Right ventricle myocardium inferior (tissue), 1 donor: ENCODE measurements at regions not wholly inside any gene's neighbourhood (a gene's known extent, or its start where the extent isn't known, plus 50 kb on each side); places are given as distances from the start of the nearest gene placed in this dataset.
"Not testable (repeated sequence)": the region's sequence is repeated elsewhere in the genome, so short reads cannot be mapped to it uniquely, and the experiment has no call there.

ENCODE experiments used
- ATAC-seq: fragments of 200-7000 bp; cut with Tn5 transposase; one replicate; pipeline ENCODE4 v1.9.1; 2020; ENCODE audit warnings: mild to moderate bottlenecking, moderate library complexity
- DNase-seq: peaks from one replicate; pipeline ENCODE4 v3.0.0; 2021; ENCODE audit errors: missing footprints
- intact Hi-C: fragments of 100-400 bp; cut with DNase I; formaldehyde crosslinking; loops from one replicate; pipeline ENCODE4 v1.11.0; 2022
- donor health status: DM: no; HTN: yes; CAD: no; lungs with severe emphysema.

GRCh38 chr10:30182191-30183054 is 123.0 kb upstream of the JCAD start:
- ATAC-seq (no peak), DNase-seq (no peak)
- intact Hi-C loops: loop anchor here (10.0 kb wide), 1 partner anchor 158 kb away; no protein-coding TSS in a partner anchor

- ATAC-seq: no peak
These were observed 119.1 kb upstream of the JCAD start for GRCh38 chr10:30178356-30178964.

GRCh38 chr10:30176776-30177533 is 117.6 kb upstream of the JCAD start:
- no peak for DNase-seq
- ATAC-seq: no peak
- intact Hi-C loops: no loop called here

More at GRCh38 chr10:30178356-30178964, 119.1 kb upstream of the JCAD start:
- DNase-seq: no peak
- intact Hi-C loops: no loop called here

GRCh38 chr10:30176182-30176581 is 116.8 kb upstream of the JCAD start:
- ATAC-seq (no peak), DNase-seq (no peak)
- intact Hi-C loops: no loop called here

GRCh38 chr10:30172673-30173072 is 113.3 kb upstream of the JCAD start:
- DNase-seq: no peak
- ATAC-seq: no peak
- intact Hi-C loops: no loop called here

- no peak for ATAC-seq
- intact Hi-C loops: no loop called here
- no peak for DNase-seq
These were observed 112.7 kb upstream of the JCAD start for GRCh38 chr10:30172091-30172490.

GRCh38 chr10:30171601-30172000 is 112.2 kb upstream of the JCAD start:
- ATAC-seq (no peak), DNase-seq (no peak)
- intact Hi-C loops: no loop called here

GRCh38 chr10:30170814-30171213 is 111.4 kb upstream of the JCAD start:
- ATAC-seq: no peak
- intact Hi-C loops: no loop called here
- DNase-seq: no peak

GRCh38 chr10:30170146-30170545 is 110.8 kb upstream of the JCAD start:
- no peak for ATAC-seq
- intact Hi-C loops: no loop called here

GRCh38 chr10:30169342-30169741 is 110.0 kb upstream of the JCAD start:
- DNase-seq (no peak), ATAC-seq (no peak)
- intact Hi-C loops: no loop called here

More at GRCh38 chr10:30170146-30170545, 110.8 kb upstream of the JCAD start:
- no peak for DNase-seq

GRCh38 chr10:30166929-30167328 is 107.5 kb upstream of the JCAD start:
- ATAC-seq (no peak), DNase-seq (no peak)
- intact Hi-C loops: no loop called here

GRCh38 chr10:30163410-30163809 is 104.0 kb upstream of the JCAD start:
- ATAC-seq, DNase-seq, intact Hi-C loops: not testable (repeated sequence)

GRCh38 chr10:30162796-30163195 is 103.4 kb upstream of the JCAD start:
- intact Hi-C loops, DNase-seq, ATAC-seq: not testable (repeated sequence)

GRCh38 chr10:30160271-30160982 is 101.0 kb upstream of the JCAD start:
- DNase-seq: no peak
- no peak for ATAC-seq
- intact Hi-C loops: no loop called here

- intact Hi-C loops, ATAC-seq, DNase-seq: not testable (repeated sequence)
These were observed 100.2 kb upstream of the JCAD start for GRCh38 chr10:30159614-30160013.

- intact Hi-C loops: no loop called here
- no peak for ATAC-seq
- no peak for DNase-seq
These were observed 99.1 kb upstream of the JCAD start for GRCh38 chr10:30158325-30158960.

- intact Hi-C loops: loop anchor here (1.0 kb wide), 1 partner anchor 31 kb away; no protein-coding TSS in a partner anchor
- DNase-seq: no peak
These were observed 96.0 kb upstream of the JCAD start for GRCh38 chr10:30155401-30155800.

GRCh38 chr10:30154561-30154960 is 95.2 kb upstream of the JCAD start:
- no peak for ATAC-seq
- intact Hi-C loops: no loop called here
- DNase-seq: no peak

More at GRCh38 chr10:30155401-30155800, 96.0 kb upstream of the JCAD start:
- ATAC-seq: no peak
